NCI-H510A (cell line): ENCODE measurements at regions not wholly inside any gene's neighbourhood (a gene's known extent, or its start where the extent isn't known, plus 50 kb on each side); places are given as distances from the start of the nearest gene placed in this dataset.
"Not testable (repeated sequence)": the region's sequence is repeated elsewhere in the genome, so short reads cannot be mapped to it uniquely, and the experiment has no call there.

ENCODE experiments used
- DNase-seq: peaks from one replicate; lab custom pipeline; 2025; lab: John Stamatoyannopoulos, UW

GRCh38 chr12:47488888-47489287 lies 216.9 kb downstream of the RPAP3 start:
- DNase-seq = no peak

- no peak for DNase-seq
These were observed 224.8 kb downstream of the RPAP3 start for GRCh38 chr12:47481041-47481440.

- no peak for DNase-seq
These were observed 227.4 kb downstream of the RPAP3 start for GRCh38 chr12:47478426-47478825.

GRCh38 chr12:47473091-47473490 lies 232.7 kb downstream of the RPAP3 start:
- no peak for DNase-seq

- not testable (repeated sequence) for DNase-seq
These were observed 235.5 kb downstream of the RPAP3 start for GRCh38 chr12:47470349-47470748.

- DNase-seq = not testable (repeated sequence)
These were observed 241.9 kb downstream of the RPAP3 start for GRCh38 chr12:47463918-47464317.

GRCh38 chr12:47458279-47458678 lies 247.6 kb downstream of the RPAP3 start:
- no peak for DNase-seq

GRCh38 chr12:47449797-47450196 lies 256.0 kb downstream of the RPAP3 start:
- DNase-seq = no peak

GRCh38 chr12:47442310-47442709 lies 263.5 kb downstream of the RPAP3 start:
- no peak for DNase-seq

- DNase-seq = no peak
These were observed 264.3 kb downstream of the RPAP3 start for GRCh38 chr12:47441490-47441889.

GRCh38 chr12:47438175-47438574 lies 267.7 kb downstream of the RPAP3 start:
- no peak for DNase-seq

GRCh38 chr12:47437570-47437969 lies 268.3 kb downstream of the RPAP3 start:
- no peak for DNase-seq

GRCh38 chr12:47433876-47434275 lies 272.0 kb downstream of the RPAP3 start:
- no peak for DNase-seq

GRCh38 chr12:47426678-47427309 lies 279.0 kb downstream of the RPAP3 start:
- DNase-seq = not testable (repeated sequence)

- no peak for DNase-seq
These were observed 283.2 kb downstream of the RPAP3 start for GRCh38 chr12:47422611-47423010.

- no peak for DNase-seq
These were observed 286.3 kb downstream of the RPAP3 start for GRCh38 chr12:47419497-47419896.

GRCh38 chr12:47417955-47418354 lies 287.9 kb downstream of the RPAP3 start:
- no peak for DNase-seq

GRCh38 chr12:47417121-47417520 lies 288.7 kb downstream of the RPAP3 start:
- no peak for DNase-seq

- no peak for DNase-seq
These were observed 290.8 kb downstream of the RPAP3 start for GRCh38 chr12:47415054-47415453.

- DNase-seq = no peak
These were observed 291.3 kb downstream of the RPAP3 start for GRCh38 chr12:47414511-47414910.

GRCh38 chr12:47413806-47414205 lies 292.0 kb downstream of the RPAP3 start:
- DNase-seq = no peak

- DNase-seq = no peak
These were observed 293.1 kb downstream of the RPAP3 start for GRCh38 chr12:47412601-47413236.

- no peak for DNase-seq
These were observed 293.9 kb downstream of the RPAP3 start for GRCh38 chr12:47411966-47412365.

- DNase-seq = no peak
These were observed 295.0 kb downstream of the RPAP3 start for GRCh38 chr12:47410862-47411261.
